HG03135 (cell line): ENCODE measurements at regions not wholly inside any gene's neighbourhood (a gene's known extent, or its start where the extent isn't known, plus 50 kb on each side); places are given as distances from the start of the nearest gene placed in this dataset.
"Not testable (repeated sequence)": the region's sequence is repeated elsewhere in the genome, so short reads cannot be mapped to it uniquely, and the experiment has no call there.

Experiments
- ATAC-seq: cut with Tn5 transposase; IDR thresholded peaks from one replicate; pipeline ENCODE4 v1.9.1; 2021; ENCODE audit warnings: mild to moderate bottlenecking, moderate library complexity; ENCODE audit not compliant: unreplicated experiment

DNA sequence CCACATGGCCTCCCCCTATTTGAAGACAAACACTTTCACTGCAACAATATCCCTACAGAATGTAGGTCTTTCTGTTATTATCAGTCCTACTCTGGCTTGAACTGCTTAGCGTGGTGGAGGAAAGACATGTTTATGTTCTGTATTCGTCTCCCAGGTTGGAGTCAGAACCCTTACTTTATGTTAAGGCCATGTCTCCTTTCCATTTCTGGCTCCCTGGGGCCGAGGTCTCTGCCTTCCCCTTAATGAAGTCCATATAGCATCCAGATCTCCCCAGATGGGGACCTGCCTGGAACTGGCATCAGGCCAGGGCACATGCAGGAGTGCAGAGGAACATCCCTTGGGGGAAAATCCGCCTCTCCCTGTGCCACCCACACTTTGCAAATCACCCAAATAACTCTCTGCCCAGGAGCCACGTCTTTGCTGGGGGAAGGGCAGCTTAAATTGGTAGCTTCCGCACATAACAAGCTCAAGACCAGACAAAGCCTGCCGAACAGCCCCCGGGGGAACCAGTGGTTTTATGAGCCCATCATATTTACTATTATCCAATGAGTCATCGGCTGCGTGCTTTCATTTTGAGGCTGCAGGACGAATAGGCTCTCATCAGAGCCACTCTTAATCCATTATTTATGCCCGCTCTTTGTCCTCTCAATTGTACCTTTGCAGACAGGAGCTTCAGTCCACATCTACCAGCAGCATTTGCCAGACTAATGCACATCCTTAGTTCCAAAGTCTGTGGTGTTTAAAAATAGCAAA lies 237.0 kb downstream of the UACA start:
- ATAC-seq, result no peak

DNA sequence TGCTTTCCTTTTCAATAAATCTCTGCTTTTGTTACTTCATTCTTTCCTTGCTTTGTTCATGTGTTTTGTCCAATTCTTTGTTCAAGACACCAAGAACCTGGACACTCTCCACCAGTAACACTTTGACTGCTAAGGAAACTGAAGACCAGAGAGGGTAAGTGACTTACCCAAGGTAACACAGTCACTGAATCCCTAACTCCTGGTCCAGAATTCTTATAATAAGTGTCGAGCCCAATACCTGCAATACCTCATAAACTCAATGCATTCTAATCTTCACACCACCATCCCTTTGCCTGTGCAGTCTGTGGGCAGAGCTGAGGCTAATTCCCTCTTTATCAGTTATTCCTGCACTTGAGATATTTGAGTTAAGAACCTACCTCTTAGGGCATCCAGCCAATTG lies 237.8 kb downstream of the UACA start:
- no peak for ATAC-seq

DNA sequence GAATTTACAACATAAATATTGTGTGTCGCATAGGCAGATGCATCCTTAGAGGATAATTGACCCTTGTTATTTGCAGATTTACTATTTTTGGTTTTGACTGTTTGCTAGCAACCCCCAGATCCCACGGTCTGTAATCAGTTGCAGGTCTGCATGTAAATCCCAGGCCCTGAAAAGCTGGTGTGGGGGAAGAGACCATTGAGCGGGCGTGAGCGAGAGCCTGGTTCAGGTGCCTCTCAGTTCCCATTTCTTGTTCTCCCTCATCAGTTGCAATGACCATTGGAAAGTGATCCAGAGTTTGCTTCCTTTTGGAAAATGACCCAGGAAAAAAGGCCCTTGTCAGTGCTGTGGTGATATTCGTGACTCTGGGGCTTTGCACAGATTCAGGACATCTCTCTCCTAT lies 238.9 kb downstream of the UACA start:
- ATAC-seq, result no peak

DNA sequence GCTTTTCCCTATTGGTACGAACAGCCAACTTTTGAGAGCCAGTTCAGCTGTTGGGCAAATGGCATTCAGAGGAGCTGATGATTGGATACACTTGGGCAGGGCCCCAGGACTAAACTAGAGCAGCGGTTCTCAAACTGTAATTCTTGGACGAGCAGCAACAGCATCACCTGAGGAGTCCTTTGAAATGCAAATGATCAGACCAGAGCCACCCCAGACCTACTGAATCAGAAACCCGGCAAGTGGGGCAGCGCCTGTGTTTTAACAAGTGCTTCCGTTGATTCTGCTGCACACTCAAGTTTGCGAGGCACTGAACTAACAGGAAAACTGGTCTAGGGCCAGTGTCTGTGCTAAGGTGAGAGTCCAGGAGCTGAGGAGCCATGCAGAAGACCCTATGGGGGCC lies 239.7 kb downstream of the UACA start:
- no peak for ATAC-seq

DNA sequence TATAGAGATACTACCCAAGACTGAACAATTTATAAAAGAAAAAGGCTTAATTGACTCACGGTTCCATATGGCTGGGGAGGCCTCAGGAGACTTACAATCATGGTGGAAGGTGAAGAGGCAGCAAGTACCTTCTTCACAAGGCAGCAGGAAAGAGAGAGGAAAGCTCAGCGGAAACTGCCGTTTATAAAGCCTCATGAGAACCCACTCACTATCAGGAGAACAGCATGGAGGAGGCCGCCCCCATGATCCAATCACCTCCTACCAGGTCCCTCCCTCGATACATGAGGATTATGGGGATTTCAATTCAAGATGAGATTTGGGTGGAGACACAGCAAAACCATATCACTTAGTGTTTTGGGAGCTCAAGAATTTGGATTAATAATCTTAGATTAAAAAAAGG lies 240.2 kb downstream of the UACA start:
- ATAC-seq, result no peak

DNA sequence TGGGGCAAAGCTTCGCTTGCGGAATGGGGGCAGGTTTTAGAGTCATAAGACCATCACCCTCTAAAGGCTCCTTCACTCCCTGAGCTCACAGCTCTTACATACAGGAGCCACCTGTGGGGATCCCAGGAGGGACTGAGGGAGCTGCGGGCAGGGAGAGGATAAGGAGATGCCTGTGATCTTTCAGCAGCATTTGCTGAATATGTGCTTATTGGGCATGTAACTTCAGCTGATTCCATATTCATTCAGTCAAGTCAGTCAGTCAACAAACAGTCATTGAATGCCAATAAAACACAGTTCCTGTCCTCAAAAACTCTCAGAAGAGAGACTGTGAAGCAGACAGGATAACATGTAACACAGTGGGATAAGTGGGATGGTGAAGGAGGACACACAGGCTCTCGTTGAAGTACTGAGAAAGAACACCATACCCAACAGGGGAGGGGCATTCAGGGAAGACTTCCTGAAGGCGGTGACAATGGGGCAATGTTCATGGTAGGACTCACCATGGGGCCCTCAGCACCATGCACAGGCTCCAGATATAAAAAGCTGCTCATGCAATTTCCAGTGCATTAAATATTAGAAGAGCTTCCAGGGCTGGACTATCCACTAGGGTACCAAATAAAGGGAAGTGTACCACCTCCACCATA lies 240.9 kb downstream of the UACA start:
- no peak for ATAC-seq

DNA sequence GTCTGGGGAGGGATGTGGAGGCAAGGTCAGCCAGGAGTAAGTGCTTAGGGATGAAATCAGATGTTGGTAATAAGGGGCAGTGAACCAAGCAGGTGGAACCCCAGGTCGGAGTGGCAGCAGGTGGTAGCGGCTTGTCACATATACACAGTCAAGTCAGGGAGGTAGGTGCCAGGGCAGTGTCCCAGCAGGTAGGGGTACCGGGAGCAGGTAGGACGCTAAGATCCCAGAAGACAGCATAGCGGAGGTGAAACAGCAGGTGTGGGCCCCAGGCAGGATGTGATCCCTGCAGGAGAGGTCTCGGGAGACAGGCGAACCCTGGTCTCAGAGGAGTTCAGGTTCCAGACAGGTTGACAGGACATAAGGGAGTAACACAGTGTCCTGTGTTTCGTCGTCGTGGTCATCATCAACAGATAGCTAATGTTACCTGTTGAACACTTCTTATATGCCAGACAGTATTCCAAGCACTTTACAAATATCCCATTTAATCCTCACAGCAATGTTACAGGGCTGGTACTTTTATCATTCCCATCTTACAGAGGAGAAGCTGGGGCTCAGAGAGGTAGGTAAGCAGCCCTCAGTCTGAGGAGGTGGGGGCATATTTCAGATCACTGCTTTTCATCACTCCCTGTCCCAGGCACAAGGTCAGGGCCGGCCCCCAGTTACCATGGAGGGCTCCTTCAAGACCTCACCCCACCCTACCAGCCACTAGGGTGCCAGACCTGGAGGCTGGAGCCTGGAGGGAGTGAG lies 241.6 kb downstream of the UACA start:
- no peak for ATAC-seq

DNA sequence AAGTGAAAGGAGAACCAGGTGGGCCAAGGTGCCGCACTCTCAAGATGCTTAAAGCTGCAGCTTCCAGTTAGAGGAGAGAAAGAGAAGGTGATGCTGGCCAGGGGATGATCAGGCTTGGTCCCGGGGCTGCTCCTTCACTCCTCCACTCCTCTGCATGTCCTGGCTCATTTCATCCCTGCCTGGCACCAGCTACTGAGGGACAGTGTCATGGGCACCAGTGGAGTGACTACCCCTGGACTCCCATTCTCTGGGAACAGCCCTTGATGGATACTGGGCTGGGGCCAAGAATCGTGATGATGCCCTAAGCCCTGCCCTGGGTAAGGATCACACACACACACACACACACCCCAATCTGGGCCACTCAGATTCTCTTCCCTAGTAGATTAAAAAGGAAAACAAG lies 243.7 kb downstream of the UACA start:
- no peak for ATAC-seq

DNA sequence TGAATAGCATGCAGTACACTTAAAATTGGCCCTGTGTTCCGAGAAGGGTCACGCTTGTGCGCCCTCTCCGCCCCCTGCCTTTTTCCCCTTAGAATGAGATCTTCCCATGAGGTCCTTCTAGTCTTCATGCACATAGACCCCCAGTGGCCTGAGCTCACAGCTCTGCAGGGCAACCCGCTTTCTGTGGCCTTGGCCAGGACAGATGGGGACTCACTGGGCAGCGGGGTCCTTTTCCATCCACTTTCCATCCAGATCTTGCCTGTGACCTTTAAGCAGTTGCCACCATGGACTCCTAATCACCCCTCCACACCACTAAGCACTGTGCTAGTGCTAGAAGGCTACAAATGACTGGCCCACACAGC lies 244.4 kb downstream of the UACA start:
- no peak for ATAC-seq

DNA sequence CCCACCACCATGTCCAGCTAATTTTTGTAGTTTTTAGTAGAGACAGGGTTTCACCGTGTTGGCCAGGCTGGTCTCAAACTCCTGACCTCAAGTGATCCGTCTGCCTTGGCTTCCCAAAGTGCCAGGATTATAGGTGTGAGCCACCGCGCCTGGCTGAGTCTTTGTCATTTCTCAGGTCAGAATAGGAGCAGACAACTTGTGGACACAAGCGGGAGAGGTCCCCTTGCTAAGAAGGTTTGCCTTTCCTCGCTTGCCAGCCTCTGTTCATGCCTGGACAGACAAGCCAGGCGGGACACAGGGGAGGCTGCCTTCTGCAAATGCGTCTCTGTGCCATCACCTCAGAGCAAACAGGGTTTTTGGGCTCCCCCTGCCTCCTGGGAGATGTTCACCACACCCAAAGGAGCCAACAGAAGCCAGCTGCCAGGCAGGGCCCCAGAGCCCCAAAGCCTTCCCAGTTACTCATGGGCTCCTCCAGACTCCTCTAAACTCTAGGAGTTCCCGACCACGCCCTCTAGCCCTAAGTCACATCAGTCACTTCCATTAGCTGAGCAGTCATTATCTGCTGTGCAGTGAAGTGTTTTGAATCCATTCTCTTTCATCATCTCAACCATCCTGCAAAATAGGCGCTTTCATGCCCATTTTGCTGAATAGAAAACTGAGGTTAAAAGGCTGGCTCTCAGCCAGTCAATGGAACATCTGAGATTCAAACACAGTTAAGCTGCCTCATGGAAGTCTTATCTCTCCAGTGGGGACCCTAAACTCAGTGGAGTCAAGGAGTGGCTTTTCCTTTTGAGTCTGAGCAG lies 245.0 kb downstream of the UACA start:
- no peak for ATAC-seq

DNA sequence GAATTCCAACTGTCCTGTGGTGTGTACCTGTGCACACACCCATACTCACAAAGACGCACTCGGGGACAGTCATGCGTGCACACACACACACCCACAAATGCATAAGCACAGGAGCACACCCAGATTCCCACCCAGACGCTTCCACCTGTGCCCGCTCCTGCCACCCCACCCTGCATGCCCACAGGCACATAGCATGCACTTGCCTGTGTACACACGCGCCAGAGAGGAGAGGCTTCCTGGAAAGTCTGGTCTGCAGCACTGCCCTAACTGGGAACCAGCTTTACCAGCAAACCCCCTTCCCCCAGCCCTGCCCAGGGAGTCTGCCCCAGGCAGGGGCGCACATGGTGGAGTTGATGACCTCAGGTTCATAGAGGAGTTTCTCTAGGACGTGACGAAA lies 246.2 kb downstream of the UACA start:
- ATAC-seq, result no peak

DNA sequence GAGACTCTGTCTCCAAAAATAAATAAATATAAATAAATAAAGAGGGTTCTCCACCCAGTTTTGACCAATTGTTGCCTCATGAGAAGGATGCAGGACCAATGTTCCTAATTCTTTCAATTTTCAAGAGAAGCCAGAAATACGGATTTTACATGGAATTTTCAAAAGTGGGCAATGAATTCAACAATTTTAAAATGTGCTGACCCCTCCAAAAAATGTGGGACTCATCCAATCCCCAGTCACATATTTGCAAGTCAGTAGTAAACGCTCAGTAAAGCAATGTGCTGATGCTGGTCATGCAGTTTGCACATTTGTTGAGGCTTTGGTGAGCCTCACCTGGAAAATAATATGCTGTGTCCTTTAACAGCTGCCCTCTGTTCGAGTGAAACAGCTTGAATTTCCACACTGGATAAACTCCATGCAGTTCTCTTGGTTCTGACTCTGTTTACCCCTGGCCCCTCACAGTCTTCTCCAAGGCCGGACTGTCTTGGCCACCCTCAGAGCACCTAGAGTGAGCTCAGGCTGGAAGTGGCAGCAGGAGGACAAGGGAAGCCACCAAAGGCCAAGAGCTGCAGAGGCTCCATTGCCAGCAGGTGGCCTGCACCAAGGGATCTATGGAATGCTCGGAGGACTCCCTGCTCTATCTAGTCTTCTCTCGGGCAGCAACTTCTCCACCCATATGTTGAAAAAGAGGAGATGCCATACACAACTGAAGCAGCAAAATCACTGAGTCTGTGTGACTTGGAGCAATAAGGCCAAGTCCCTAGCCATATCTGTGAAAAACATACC lies 246.8 kb downstream of the UACA start:
- ATAC-seq, result no peak

DNA sequence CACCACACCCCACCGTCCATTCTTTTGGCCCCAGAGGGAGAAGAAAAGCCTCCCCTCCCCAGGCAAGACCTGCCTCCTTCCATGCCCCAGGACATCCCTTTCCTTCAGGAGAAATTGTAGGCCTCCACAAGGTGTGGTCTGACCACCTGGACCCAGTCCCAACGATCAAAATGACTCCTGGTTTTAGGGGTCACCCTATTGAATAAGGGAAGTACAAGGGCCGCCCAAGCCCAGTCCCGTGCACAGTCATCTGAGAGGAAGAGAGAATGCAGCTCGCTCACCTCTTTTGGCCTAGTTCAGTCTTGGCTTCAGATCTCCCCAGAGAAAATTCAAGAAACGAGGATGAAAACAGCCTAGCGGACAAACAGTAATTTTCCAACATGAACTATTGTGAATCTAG lies 249.1 kb downstream of the UACA start:
- no peak for ATAC-seq

DNA sequence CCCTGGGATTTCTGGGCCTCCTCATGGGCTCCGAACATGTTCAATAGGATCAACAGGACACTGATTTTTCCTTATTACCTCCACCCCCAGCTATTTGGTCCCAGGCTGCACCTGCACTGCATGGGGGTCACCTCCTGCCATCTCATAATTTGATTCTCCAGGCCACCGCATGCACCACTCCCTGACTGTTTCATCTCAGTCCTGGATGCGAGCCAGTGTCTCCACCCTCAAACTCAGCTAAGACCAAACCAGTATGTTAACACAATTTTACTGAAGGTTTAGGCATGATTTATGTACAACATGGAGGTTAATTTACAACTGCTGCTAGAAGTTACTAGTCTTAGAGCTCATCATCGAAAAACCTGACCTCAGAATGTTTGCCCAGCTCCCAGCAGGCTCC lies 249.5 kb downstream of the UACA start:
- no peak for ATAC-seq

DNA sequence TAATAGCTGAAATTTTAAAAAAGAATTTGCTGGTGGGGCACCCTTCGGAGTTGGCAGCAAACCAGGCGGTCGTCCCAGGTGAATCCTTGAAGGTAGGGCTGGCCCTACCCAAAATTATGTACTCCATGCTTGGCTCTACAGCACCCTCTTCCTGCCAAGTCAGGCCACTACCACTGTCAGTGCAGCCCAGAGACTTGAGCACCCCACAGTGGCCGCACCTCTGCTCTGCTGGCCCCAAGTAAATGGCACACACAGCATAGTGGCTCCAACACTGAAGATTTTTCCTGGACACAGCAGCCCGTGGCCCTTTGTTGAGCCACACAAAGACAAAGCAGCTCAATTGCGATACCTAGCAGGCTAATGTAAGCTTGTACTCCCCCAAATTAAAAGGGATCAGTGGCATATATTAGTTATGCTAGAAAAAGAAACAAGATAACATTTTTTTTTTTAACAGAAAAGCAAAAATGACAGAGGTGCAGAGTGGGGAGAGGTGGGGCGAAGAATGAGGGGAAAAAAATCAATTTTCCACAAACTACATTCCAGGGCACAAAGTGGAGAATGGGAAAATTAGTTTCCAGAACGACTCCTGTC lies 250.5 kb downstream of the UACA start:
- ATAC-seq, result no peak

DNA sequence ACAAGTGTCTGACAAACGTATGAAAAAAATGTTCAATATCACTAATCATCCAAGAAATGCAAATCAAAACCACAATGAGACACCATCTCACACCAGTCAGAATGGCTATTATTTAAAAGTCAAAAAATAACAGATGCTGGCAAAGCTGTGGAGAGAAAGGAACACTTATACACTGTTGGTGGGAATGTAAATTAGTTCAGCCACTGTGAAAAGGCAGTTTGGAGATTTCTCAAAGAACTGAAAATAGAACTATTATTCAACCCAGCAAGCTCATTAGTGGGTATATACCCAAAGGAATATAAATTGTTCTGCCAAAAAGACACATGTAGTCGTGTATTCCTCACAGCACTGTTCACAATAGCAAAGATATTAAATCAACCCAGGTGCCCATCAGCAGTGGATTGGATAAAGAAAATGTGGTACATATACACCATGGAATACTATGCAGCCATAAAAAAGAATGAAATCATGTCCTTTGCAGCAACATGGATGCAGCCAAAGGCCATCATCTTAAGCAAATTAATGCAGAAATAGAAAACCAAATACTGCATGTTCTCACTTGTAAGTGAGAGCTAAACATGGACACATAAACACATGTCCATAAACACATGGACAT lies 251.3 kb downstream of the UACA start:
- not testable (repeated sequence) for ATAC-seq

DNA sequence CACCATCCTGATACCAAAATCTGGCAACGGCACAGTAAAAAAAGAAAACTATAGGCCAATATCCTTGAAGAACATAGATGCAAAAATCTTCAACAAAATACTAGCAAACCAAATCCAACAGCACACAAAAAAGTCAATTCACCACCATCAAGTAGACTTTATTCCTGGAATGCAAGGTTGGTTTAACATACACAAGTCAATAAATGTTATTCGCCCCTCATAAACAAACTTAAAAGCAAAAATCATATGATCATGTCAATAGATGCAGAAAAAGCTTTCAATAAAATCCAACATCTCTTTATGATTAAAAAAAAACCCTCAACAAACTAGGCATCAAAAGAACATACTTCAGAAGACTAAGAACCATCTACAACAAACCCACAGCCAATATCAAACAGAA lies 252.9 kb downstream of the UACA start:
- no peak for ATAC-seq

DNA sequence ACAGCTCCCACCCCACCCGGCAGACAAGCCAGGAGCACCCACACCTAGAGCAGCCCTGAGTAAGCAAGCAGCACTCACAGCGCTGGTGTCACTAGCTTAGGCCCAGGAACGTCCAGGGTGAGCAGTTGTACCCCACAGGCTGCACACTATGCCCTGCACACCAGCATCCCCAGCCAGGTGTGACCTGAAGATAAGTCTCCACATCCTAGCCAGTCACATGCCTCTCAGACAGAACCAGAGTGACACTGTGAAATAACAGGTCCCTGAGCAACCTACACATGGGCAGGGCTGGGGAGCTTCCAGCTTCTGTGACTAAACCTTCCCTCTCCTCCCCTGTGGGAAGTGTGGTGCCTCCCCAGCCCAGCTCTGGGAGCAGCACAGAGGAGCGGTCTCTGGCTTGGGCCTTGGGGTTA lies 253.6 kb downstream of the UACA start:
- no peak for ATAC-seq

DNA sequence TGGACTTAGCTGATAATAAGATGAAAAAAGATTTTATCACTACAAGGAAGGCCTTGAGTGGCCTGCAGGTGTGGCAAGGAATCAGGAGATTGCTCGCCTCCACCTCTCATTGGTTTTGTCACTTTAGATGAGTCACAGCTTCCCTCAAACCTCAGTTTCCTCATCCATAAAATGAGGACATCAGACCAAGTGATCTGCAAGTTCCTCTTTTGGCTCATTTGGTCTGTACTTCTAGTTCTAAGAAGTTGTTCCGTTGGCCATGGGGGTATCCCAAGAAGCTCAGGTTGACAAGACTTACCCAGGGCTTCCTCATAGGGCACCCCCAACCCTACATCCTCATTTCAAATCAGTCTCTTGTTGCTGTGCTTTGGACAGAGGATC lies 254.1 kb downstream of the UACA start:
- ATAC-seq, result no peak
